SU-DHL-6 (cell line): ENCODE measurements at regions not wholly inside any gene's neighbourhood (a gene's known extent, or its start where the extent isn't known, plus 50 kb on each side); places are given as distances from the start of the nearest gene placed in this dataset.

Source experiments
- H2AFZ ChIP-seq: fragments of 200-600 bp; sonication (generic); 2 replicates; pipeline ENCODE4 v1.6.1; 2014; ENCODE audit warnings: low read depth, mild to moderate bottlenecking, moderate library complexity, mixed read lengths, antibody characterized with exemption, low read length; ENCODE audit not compliant: severe bottlenecking
- H3F3A ChIP-seq: fragments of 200-600 bp; shearing (Covaris generic); 2 replicates; pipeline ENCODE4 v1.6.0; 2016; ENCODE audit warnings: antibody characterized with exemption, mild to moderate bottlenecking; ENCODE audit not compliant: insufficient read depth
- H3K27ac ChIP-seq: fragments of 200-600 bp; sonication (generic); 2 replicates; pipeline ENCODE4 v1.5.1; 2016; ENCODE audit warnings: low read depth, mild to moderate bottlenecking, low read length, moderate library complexity, mixed read lengths
- H3K27me3 ChIP-seq: fragments of 200-600 bp; sonication (generic), shearing (Covaris generic); 2 replicates; pipeline ENCODE4 v1.6.0; 2014; ENCODE audit warnings: mild to moderate bottlenecking, low read length
- H3K36me3 ChIP-seq: fragments of 200-600 bp; sonication (generic); 2 replicates; pipeline ENCODE4 v1.6.1; 2014; ENCODE audit warnings: mild to moderate bottlenecking, low read length, mixed read lengths
- H3K4me2 ChIP-seq: fragments of 300-600, 200-600 bp; shearing (Covaris generic), sonication (generic); 2 replicates; pipeline ENCODE4 v1.6.0; 2014; ENCODE audit warnings: low read length, low read depth, mild to moderate bottlenecking; ENCODE audit not compliant: poor library complexity, severe bottlenecking
- H3K4me3 ChIP-seq: fragments of 200-600 bp; sonication (generic); 2 replicates; pipeline ENCODE4 v1.5.1; 2014; ENCODE audit warnings: antibody characterized with exemption, low read length, mild to moderate bottlenecking, mixed read lengths; ENCODE audit not compliant: insufficient read depth, poor library complexity, severe bottlenecking
- H3K79me2 ChIP-seq: fragments of 200-600 bp; sonication (generic); 2 replicates; pipeline ENCODE4 v1.6.1; 2014; ENCODE audit warnings: mild to moderate bottlenecking, low read length, moderate library complexity; ENCODE audit not compliant: insufficient read depth
- H3K9ac ChIP-seq: fragments of 200-600 bp; sonication (generic); 2 replicates; pipeline ENCODE4 v1.7.0; 2014; ENCODE audit warnings: mild to moderate bottlenecking, low read length
- H3K9me2 ChIP-seq: fragments of 200-600 bp; sonication (generic); replicated peaks from 2 replicates; pipeline ENCODE4 v1.6.1; 2014; ENCODE audit warnings: low read length; ENCODE audit not compliant: insufficient read depth
- H3K9me3 ChIP-seq: fragments of 200-600 bp; sonication (generic); 2 replicates; pipeline ENCODE4 v1.6.1; 2014; ENCODE audit warnings: low read length, mixed read lengths; ENCODE audit not compliant: insufficient read depth
- H4K20me1 ChIP-seq: fragments of 200-600 bp; sonication (generic); 2 replicates; pipeline ENCODE4 v1.6.1; 2014; ENCODE audit warnings: low read depth, mild to moderate bottlenecking, antibody characterized with exemption, low read length, moderate library complexity, mixed read lengths
- EZH2phosphoT487 ChIP-seq: fragments of 200-600 bp; sonication (generic), shearing (Covaris generic); conservative IDR thresholded peaks from 2 replicates; pipeline ENCODE4 v1.6.1; 2018; ENCODE audit warnings: mild to moderate bottlenecking, antibody characterized with exemption, low read length, moderate library complexity, mixed read lengths
- TF ChIP-seq, protein P1 (sequence below): fragments of 200-600 bp; sonication (generic); IDR thresholded peaks from one replicate; pipeline ENCODE4 v1.5.1; 2017; ENCODE audit warnings: antibody characterized with exemption, mild to moderate bottlenecking, low read length, moderate library complexity; ENCODE audit not compliant: insufficient read depth, poor library complexity, severe bottlenecking

DNA sequence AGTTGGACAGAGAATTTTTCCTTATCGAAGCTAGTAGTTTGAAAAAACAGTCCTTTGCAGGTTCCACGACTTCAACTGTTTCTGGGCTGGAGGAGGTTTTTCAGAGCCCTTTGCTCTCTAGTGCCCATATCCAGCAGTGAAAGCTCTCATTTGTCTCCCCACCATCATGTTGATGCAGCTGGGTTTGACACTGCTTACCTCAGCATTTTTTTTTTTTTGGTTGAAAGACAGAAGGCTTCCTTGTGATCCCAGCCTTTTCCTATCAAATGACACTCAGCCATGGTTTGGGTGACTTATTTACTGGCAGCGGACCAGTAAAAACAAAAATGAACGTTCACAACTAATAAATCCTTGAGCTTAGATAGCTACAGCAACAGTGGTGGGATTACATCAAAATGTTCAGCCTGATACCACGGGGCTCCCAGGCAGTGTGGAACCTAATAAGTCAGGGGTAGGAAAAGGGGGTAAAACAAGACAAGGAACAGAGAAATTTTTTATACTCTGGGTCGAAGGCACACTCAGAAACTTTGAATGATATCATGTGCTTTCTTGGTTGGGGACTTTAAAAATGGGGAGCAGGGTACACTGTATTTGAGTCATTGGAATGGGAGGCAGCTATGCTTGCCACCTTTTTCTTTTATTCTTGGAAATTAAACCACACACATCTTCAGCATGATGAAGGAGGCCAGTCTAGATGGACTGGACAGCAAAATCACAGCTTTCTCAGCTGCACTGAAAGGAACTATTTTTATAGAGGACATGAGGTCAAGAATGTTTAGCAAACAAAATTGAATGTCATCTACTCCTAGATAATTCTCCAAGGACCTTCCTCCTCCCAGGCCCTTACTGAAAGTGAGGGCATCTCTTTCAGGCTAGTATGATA lies 308.9 kb upstream of the MPDZ start:
- TF ChIP-seq, protein P1, sequence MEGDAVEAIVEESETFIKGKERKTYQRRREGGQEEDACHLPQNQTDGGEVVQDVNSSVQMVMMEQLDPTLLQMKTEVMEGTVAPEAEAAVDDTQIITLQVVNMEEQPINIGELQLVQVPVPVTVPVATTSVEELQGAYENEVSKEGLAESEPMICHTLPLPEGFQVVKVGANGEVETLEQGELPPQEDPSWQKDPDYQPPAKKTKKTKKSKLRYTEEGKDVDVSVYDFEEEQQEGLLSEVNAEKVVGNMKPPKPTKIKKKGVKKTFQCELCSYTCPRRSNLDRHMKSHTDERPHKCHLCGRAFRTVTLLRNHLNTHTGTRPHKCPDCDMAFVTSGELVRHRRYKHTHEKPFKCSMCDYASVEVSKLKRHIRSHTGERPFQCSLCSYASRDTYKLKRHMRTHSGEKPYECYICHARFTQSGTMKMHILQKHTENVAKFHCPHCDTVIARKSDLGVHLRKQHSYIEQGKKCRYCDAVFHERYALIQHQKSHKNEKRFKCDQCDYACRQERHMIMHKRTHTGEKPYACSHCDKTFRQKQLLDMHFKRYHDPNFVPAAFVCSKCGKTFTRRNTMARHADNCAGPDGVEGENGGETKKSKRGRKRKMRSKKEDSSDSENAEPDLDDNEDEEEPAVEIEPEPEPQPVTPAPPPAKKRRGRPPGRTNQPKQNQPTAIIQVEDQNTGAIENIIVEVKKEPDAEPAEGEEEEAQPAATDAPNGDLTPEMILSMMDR: no peak
- TF ChIP-seq EZH2phosphoT487: no peak
- Histone ChIP-seq H3K4me2 (no peak overlapping the region), H2AFZ (no peak overlapping the region)

DNA sequence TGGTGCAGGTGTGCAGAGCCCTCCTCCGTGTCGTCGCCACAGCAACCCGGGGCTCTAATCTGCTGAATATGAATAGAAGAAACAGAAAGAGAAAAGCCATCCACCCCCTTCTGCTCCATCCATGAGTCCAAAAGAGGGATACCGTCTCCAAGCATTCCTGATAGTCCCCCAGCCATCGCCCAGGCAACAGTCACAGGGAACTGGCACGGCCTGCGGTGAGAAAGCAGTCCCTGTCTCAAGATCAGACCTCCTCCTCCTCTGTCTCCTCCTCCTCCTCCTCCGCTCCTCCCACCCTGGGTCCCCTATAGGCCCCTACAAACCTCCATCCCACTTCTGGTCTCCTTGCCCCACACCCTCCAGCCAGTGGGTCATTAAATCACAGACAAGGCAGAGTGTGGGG lies 308.1 kb upstream of the MPDZ start:
- no peaks in the 10 kb centered on the region for H3K36me3 ChIP-seq
- no peaks in the 10 kb centered on the region for H3K9me2 ChIP-seq
- no peaks in the 10 kb centered on the region for H4K20me1 ChIP-seq
- TF ChIP-seq, protein P1: no peak
- no peak for TF ChIP-seq EZH2phosphoT487
- no peaks in the 10 kb centered on the region for H3K9me3 ChIP-seq
- no peak overlapping the region for H2AFZ ChIP-seq
- no peak overlapping the region for H3K9ac ChIP-seq
- no peaks in the 10 kb centered on the region for H3F3A ChIP-seq
- H3K79me2 ChIP-seq: no peaks in the 10 kb centered on the region
- no peaks in the 10 kb centered on the region for H3K27me3 ChIP-seq
- H3K4me3 ChIP-seq: no peak overlapping the region
- no peak overlapping the region for H3K27ac ChIP-seq
- no peak overlapping the region for H3K4me2 ChIP-seq

More for the DNA sequence above, 308.9 kb upstream of the MPDZ start:
- H3K4me3 ChIP-seq: no peak overlapping the region
- no peaks in the 10 kb centered on the region for H3K9me3 ChIP-seq
- no peaks in the 10 kb centered on the region for H3F3A ChIP-seq
- H4K20me1 ChIP-seq: no peaks in the 10 kb centered on the region
- no peaks in the 10 kb centered on the region for H3K79me2 ChIP-seq
- no peak overlapping the region for H3K9ac ChIP-seq
- no peaks in the 10 kb centered on the region for H3K27me3 ChIP-seq
- H3K36me3 ChIP-seq: no peaks in the 10 kb centered on the region
- H3K27ac ChIP-seq: no peak overlapping the region
- H3K9me2 ChIP-seq: no peaks in the 10 kb centered on the region

DNA sequence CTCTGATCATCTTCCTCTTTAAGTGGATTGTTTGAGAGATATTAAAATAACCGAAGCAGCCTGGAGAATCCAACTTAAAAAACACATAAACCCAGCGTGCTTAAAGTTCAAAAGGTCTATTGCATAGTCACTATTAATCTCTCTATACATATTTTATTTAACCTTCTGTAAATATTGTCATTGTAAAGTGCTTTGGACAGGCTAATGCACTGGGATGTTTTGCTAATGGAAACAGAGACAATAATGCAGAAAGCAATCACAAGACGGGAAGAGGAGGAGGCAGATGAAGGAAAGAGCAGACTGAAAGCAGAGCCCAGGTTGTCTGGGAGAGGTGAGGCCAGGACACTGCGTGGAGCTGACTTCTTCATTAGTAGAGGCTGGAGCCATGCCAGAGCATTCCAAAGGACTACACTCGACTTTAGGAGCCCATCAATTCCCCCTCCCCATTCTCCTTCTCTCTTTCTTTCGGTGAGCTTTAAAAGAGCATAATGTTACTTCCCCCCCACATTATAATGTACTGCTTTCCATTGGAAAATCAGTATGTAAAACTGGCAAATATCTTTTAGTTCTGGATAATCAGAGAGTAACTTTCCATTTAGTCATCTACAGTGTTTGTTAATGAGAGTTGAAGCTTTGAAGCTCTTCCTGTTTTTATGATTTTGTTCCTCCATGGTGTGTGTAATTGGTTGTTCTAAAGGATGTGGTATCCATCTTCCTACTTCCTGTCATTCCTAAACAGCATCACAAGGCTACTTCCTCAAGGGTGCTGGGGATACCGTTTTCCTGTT lies 307.3 kb upstream of the MPDZ start:
- no peaks in the 10 kb centered on the region for H3K9me2 ChIP-seq
- H3K9me3 ChIP-seq: no peaks in the 10 kb centered on the region
- H3K4me3 ChIP-seq: no peak overlapping the region
- H3K27me3 ChIP-seq: no peaks in the 10 kb centered on the region
- H3K9ac ChIP-seq: no peak overlapping the region
- H3K27ac ChIP-seq: no peak overlapping the region
- no peaks in the 10 kb centered on the region for H3F3A ChIP-seq
- no peaks in the 10 kb centered on the region for H4K20me1 ChIP-seq
- no peaks in the 10 kb centered on the region for H3K36me3 ChIP-seq
- no peak overlapping the region for H3K4me2 ChIP-seq
- no peaks in the 10 kb centered on the region for H3K79me2 ChIP-seq
- no peak for TF ChIP-seq EZH2phosphoT487
- TF ChIP-seq, protein P1: no peak
- H2AFZ ChIP-seq: no peak overlapping the region
